Adrenal gland (tissue), 9 donors: ENCODE measurements at regions not wholly inside any gene's neighbourhood (a gene's known extent, or its start where the extent isn't known, plus 50 kb on each side); places are given as distances from the start of the nearest gene placed in this dataset.
"Not testable (repeated sequence)": the region's sequence is repeated elsewhere in the genome, so short reads cannot be mapped to it uniquely, and the experiment has no call there.

Experiments used
- DNase-seq, 7 donors: peaks; one replicate each; pipeline ENCODE4 v3.0.0-alpha.2; 2019 to 2020
- H3K27ac ChIP-seq, 5 donors: fragments of 200-600 bp; sonication (generic) in 4 of 5; 1 replicate in 3 of 5; 2 replicates in 2 of 5; pipeline versions ENCODE4 v1.5.1 to v1.8.0; 2016 to 2020; ENCODE audit warnings: mild to moderate bottlenecking in 1 of 5
- H3K27me3 ChIP-seq: fragments of 200-600 bp; 2 replicates; pipeline ENCODE4 v1.8.0; 2021
- H3K36me3 ChIP-seq, 2 donors: fragments of 200-600 bp; replicated peaks in 1 of 2; 1 replicate in 1 of 2; 2 replicates in 1 of 2; pipeline versions ENCODE4 v1.5.1 to v1.8.0; 2018 to 2022
- H3K4me1 ChIP-seq, 2 donors: fragments of 200-600 bp; replicated peaks in 1 of 2; 1 replicate in 1 of 2; 2 replicates in 1 of 2; pipeline versions ENCODE4 v1.5.1 to v1.8.0; 2018 to 2021
- H3K4me3 ChIP-seq, 4 donors: fragments of 200-600 bp; sonication (generic) in 3 of 4; one replicate each; pipeline ENCODE4 v1.5.1; 2016 to 2018
- H3K9me3 ChIP-seq, 3 donors: fragments of 200-600 bp; sonication (generic) in 1 of 3; replicated peaks in 1 of 3; 1 replicate in 2 of 3; 2 replicates in 1 of 3; pipeline versions ENCODE4 v1.5.1 to v1.8.0; 2016 to 2021
- WGBS, 4 donors: extraction: QIAGEN DNeasy Blood & Tissue Kit in 2 of 4; methylation state at CpG; one replicate each; pipeline versions ENCODE4 v1.1.5 to v1.1.7; 2013 to 2017; 5-methylcytosine and 5-hydroxymethylcytosine counted together
- intact Hi-C, 2 donors: fragments of 100-400 bp; cut with DNase I; formaldehyde crosslinking; loops; one replicate each; pipeline versions ENCODE4 v1.14.1 to v1.15.0; 2022 to 2023
- donor health status: healthy with polysubstance abuse.
- donor health status: Bipolar disorder and iron deficiency.
- donor health status: DM: yes; HTN: yes; CAD: no.
- donor health status: DM: no; HTN: no; CAD: no.
- donor health status: DM: no; HTN: no; CAD: no.

DNA sequence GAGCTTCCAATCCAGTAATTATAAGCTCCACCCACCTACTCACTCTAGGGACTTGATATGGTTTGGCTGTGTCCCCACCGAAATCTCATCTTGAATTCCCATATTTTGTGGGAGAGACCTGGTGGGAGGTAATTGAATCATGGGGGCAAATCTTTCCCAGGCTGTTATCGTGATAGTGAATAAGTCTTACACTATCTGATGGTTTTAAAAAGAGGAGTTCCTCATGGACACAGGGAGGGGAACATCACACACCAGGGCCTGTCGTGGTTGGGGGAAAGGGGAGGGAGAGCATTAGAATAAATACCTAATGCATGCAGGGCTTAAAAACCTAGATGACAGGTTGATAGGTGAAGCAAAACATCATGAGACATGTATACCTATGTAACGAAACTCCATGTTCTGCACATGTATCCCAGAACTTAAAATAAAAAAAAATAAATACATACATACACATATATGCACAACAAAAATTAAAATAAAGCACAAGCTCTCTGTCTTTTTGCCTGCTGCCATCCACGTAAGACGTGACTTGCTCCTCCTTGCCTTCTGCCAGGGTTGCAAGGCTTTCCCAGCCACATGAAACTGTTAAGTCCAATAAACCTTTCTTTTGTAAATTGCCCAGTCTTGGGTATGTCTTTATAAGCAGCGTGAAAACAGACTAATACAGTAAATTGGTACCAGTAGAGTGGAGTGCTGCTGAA is 102.8 kb downstream of the SPATA31A6 start:
- H3K9me3 ChIP-seq, H3K4me3 ChIP-seq, DNase-seq, H3K27ac ChIP-seq, intact Hi-C loops, H3K4me1 ChIP-seq, H3K36me3 ChIP-seq, H3K27me3 ChIP-seq: not testable (repeated sequence)
- WGBS, 4 donors: 72 to 78% (median 77%) methylated on average over 6 to 7 of the region's 7 CpGs

- H3K27me3 ChIP-seq, intact Hi-C loops, DNase-seq, H3K4me1 ChIP-seq, H3K4me3 ChIP-seq, H3K9me3 ChIP-seq, H3K36me3 ChIP-seq, H3K27ac ChIP-seq: not testable (repeated sequence)
- WGBS, 4 donors: 56 to 74% (median 69%) methylated on average over 22 to 49 of the region's 51 CpGs
These were observed 104.8 kb downstream of the SPATA31A6 start for GRCh38 chr9:42288002-42288864.

- H3K27me3 ChIP-seq, H3K4me1 ChIP-seq, H3K9me3 ChIP-seq, DNase-seq, H3K4me3 ChIP-seq, H3K27ac ChIP-seq, H3K36me3 ChIP-seq, intact Hi-C loops: not testable (repeated sequence)
- WGBS, 4 donors: 48 to 100% (median 83%) methylated on average over 3 to 8 of the region's 11 CpGs
These were observed 105.4 kb downstream of the SPATA31A6 start for GRCh38 chr9:42288865-42289229.

GRCh38 chr9:42300124-42300523 is 116.7 kb downstream of the SPATA31A6 start:
- H3K4me1 ChIP-seq, H3K4me3 ChIP-seq, H3K27me3 ChIP-seq, H3K9me3 ChIP-seq, intact Hi-C loops, H3K27ac ChIP-seq, DNase-seq, H3K36me3 ChIP-seq: not testable (repeated sequence)

DNA sequence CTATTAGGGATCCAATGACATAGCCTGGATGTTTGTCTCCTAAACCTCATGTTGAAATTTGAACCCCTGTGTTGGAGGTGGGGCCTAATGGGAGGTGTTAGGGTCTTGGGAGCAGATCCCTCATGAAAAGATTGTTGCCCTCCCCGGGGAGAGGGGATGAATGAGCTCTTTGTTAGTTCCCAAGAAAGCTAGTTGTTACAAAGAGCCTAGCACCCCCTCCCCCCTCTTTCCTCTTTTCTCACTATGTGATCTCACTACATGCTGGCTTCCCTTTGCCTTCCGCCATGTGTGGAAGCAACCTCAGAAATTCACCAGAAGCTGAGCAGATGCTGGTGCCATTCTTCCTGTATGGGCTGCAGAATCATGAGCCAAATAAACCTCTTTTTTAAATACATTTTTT is 123.2 kb downstream of the SPATA31A6 start:
- intact Hi-C loops, DNase-seq, H3K27ac ChIP-seq, H3K9me3 ChIP-seq, H3K27me3 ChIP-seq, H3K4me1 ChIP-seq, H3K4me3 ChIP-seq, H3K36me3 ChIP-seq: not testable (repeated sequence)
- WGBS, 4 donors: 39 to 100% (median 71%) methylated on average over 1 to 2 of the region's 2 CpGs

DNA sequence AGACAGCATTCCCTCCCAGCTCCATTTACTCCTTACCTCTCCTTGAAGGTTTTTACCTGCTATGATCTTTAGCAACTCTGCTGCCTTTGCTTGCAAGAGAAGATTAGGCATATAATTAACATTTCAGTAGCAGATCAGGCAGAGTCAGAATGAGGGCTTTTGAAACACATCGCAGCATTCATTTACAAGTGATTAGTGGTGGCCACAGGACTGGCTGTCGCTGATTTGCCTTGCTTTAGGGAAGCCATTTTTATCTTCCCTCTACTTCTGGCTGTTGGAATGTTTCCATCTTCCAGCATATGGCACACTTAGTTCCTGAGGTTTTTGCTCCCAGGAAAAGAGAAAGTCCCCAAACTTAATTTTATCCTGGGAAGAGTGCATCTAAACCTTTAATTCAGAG is 124.0 kb downstream of the SPATA31A6 start:
- H3K27me3 ChIP-seq, H3K27ac ChIP-seq, H3K9me3 ChIP-seq, H3K4me1 ChIP-seq, H3K4me3 ChIP-seq, intact Hi-C loops, DNase-seq, H3K36me3 ChIP-seq: not testable (repeated sequence)
- WGBS, 4 donors: 15 to 28% (median 23%) methylated on average over 2 of the region's 2 CpGs

DNA sequence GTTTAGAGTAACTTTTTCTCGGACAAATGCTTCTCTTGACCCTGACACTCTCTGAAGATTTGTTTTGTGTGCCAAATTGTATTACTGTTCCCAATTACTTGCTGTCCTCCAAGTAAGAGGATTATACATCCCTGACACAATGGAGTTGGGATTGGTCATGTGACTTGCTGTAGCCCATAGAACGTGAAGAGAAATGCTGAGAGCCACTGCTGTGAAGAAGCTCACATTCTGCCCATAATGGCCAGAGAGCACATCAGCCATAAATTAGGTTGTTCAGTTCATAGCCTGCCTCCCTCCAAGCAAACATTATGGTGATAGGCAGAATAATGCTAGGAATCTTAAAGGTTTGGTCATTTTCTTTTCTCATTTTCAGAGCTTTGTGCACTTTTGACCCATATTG is 127.5 kb downstream of the SPATA31A6 start:
- H3K9me3 ChIP-seq, H3K36me3 ChIP-seq, H3K27ac ChIP-seq, H3K27me3 ChIP-seq, H3K4me3 ChIP-seq, DNase-seq, H3K4me1 ChIP-seq, intact Hi-C loops: not testable (repeated sequence)
- WGBS, 4 donors: 22 to 42% (median 32%) methylated on average over 2 of the region's 2 CpGs

DNA sequence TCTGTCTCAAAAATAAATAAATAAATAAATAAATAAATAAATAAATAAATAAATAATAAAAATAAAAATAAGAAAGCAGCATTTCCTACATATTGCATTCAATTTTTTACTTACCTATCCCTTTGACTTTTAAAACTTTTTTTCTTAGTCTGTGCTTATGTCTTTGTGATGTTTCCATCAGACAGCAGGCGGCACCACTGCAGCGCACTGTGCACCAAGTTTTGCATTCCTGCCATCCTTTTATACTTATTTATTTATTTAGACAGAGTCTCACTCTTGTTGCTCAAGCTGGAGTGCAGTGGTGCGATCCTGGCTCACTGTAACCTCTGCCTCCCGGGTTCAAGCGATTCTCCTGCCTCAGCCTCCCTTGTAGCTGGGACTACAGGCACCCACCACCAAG is 132.6 kb downstream of the SPATA31A6 start:
- H3K4me1 ChIP-seq, intact Hi-C loops, H3K27ac ChIP-seq, H3K4me3 ChIP-seq, H3K36me3 ChIP-seq, H3K9me3 ChIP-seq, DNase-seq, H3K27me3 ChIP-seq: not testable (repeated sequence)
- WGBS, 4 donors: 90 to 94% (median 92%) methylated on average over 5 of the region's 5 CpGs

DNA sequence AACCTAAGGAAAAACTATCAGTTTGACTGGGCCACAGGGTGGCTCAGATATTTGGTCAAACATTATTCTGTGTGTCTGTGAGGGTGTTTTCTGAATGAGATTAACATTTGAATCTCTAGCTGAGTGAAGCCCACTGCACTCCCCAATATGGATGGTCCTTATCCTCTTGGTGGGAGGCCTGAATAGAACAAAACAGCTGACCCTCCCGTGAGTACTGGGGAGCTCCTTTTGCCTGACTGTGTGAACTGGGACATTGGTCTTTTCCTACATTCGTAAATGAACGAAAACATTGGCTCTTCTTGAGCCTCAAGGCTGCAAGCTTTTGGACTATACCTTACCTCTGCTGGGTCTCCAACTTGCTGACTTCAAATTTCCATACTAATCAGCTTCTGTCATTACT is 134.2 kb downstream of the SPATA31A6 start:
- H3K4me3 ChIP-seq, H3K4me1 ChIP-seq, H3K27me3 ChIP-seq, intact Hi-C loops, DNase-seq, H3K9me3 ChIP-seq, H3K36me3 ChIP-seq, H3K27ac ChIP-seq: not testable (repeated sequence)
- WGBS, 4 donors: 50 to 65% (median 52%) methylated on average over 3 of the region's 3 CpGs

DNA sequence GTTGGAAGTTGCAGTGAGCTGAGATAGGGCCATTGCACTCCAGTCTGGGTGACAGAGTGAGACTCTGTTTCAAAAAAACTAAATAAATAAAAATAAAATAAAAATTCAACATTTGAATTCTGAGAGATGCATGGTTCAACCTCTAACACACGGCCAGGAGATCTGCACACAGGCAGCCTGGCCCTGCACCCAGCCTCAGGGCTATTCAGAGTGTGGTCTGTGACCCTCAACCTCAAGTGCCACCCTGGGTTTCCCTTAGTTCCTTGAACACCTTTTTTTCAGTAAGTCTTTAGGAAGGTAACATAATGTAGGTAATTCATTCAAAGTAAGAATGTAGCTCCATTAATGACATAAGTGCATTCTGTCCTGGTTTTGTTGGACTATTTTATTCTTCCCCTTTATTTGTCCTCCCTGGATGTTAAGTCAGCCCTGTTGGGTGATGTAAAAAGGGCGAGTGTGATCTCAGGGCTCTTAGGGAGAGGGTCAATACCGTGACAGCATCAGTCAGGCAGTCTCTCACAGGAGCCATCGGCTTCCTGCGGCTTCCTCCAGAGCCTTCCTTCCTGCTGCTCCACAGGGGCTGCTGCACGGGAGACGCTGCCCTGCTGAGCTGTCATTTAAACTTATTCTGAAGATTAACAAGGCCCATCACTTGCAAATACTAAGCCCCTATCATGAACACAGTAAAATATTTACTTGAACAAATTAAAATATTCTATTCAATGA is 139.8 kb downstream of the SPATA31A6 start:
- intact Hi-C loops, H3K9me3 ChIP-seq, H3K4me1 ChIP-seq, H3K36me3 ChIP-seq, DNase-seq, H3K27ac ChIP-seq, H3K27me3 ChIP-seq, H3K4me3 ChIP-seq: not testable (repeated sequence)
- 34 to 52% (median 42%) methylated on average over 6 to 7 of the region's 7 CpGs for WGBS, 4 donors

DNA sequence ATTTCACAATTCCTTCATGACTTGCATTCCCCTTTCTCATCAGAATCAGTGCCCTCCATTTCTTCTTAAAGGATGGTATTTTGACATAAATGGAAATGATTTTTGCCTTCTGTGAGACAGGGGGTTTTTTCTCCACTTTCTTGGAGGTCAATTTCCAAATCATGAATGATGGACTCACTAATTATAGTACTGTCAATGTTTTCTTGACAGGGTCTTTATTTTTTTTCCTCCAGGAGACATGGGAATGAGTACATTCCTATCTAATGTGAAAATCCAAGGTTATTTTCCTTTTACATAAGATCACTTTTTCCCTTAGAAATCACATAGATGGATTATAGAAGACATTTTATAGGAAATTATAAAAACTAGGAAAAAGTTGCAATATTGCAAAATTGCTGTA is 141.7 kb downstream of the SPATA31A6 start:
- H3K27me3 ChIP-seq, intact Hi-C loops, H3K27ac ChIP-seq, H3K4me1 ChIP-seq, H3K9me3 ChIP-seq, H3K36me3 ChIP-seq, DNase-seq, H3K4me3 ChIP-seq: not testable (repeated sequence)
